Ovary (tissue), 7 donors: ENCODE measurements at regions not wholly inside any gene's neighbourhood (a gene's known extent, or its start where the extent isn't known, plus 50 kb on each side); places are given as distances from the start of the nearest gene placed in this dataset.
A peak's percentile ranks its signal among the peaks of the same experiment; 100 is the strongest.

ENCODE experiments used
- DNase-seq, 5 donors: peaks; one replicate each; pipeline ENCODE4 v3.0.0-alpha.2; 2019 to 2020
- H3K27ac ChIP-seq, 2 donors: fragments of 200-600 bp; one replicate each; pipeline versions ENCODE4 v1.5.1 to v1.8.0; 2019 to 2022
- H3K27me3 ChIP-seq: fragments of 200-600 bp; one replicate; pipeline ENCODE4 v1.8.0; 2022
- H3K36me3 ChIP-seq: fragments of 200-600 bp; sonication (generic); one replicate; pipeline ENCODE4 v1.5.1; 2019
- H3K4me1 ChIP-seq: one replicate; pipeline ENCODE4 v1.8.1; 2013; ENCODE audit warnings: mild to moderate bottlenecking, moderate library complexity; ENCODE audit not compliant: insufficient read depth
- H3K4me3 ChIP-seq: fragments of 200-600 bp; sonication (generic); one replicate; pipeline ENCODE4 v1.5.1; 2017
- H3K9me3 ChIP-seq, 2 donors: fragments of 200-600 bp in 1 of 2; sonication (generic) in 1 of 2; one replicate each; pipeline versions ENCODE4 v1.5.1 to v1.8.1; 2013 to 2019; ENCODE audit warnings: mild to moderate bottlenecking in 1 of 2, moderate library complexity in 1 of 2
- EP300 ChIP-seq: sonication (generic); formaldehyde crosslinking; IDR thresholded peaks from one replicate; pipeline ENCODE4 v1.6.1; 2017; ENCODE audit warnings: antibody characterized with exemption
- POLR2A ChIP-seq: fragments of 450-650 bp; IDR thresholded peaks from one replicate; pipeline ENCODE4 v1.6.1; 2017; ENCODE audit warnings: antibody characterized with exemption, mild to moderate bottlenecking, moderate library complexity
- WGBS, 3 donors: extraction: QIAGEN DNeasy Blood & Tissue Kit in 1 of 3; methylation state at CpG; one replicate each; pipeline versions ENCODE4 v1.1.5 to v1.1.7; 2013 to 2017; 5-methylcytosine and 5-hydroxymethylcytosine counted together
- intact Hi-C, 4 donors: fragments of 100-400 bp; cut with DNase I; formaldehyde crosslinking; loops; one replicate each; pipeline versions ENCODE4 v1.11.0 to v1.15.1; 2022 to 2023
- TF ChIP-seq, protein P1 (sequence below), 3 donors: fragments of 450-650 bp in 2 of 3; fragments of 200-600 bp in 1 of 3; IDR thresholded peaks; one replicate each; pipeline versions ENCODE4 v1.5.1 to v1.8.0; 2016 to 2022; ENCODE audit warnings: antibody characterized with exemption in 3 of 3, mild to moderate bottlenecking in 1 of 3
- donor health status: DM: no; HTN: no; CAD: no; lungs with moderate emphysema.
- donor health status: DM: no; HTN: no; CAD: no.
- donor health status: Bipolar disorder and iron deficiency.
- donor health status: DM: no; HTN: no; CAD: no.
- donor health status: DM: yes; HTN: yes; CAD: no.

DNA sequence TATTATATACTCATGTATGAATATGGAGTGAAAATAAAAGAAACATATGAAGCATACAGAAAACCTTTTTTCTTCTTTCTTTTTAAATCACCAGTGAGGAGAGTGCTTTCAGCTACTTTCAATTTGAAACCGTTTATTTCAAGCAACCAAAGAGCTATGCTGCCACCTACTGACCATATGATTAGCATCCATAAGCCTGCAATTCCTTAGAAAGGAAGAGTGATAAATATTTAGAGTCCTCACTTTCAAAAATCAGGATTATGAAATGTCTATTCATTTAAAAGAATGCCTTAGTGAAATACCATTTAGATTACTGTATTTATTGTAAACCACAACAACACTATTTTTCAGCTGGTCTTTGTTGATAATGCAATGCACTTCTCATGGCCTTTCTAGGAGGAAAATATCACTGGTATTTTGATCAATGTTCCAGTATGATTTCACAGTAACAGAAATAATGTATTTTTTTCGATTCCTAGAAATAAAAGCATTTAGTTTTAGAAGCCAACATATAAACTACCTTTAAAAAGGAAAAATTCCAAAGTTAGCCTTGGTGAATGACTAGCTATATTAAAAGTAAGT is 667.6 kb downstream of the PCDH18 start:
- H3K4me3 ChIP-seq = no peak overlapping the region
- H3K27me3 ChIP-seq = no peaks in the 10 kb centered on the region
- DNase-seq = peak in 1 of 5 donors; percentile 9
- no peak overlapping the region for H3K27ac ChIP-seq
- 2 to 4% (median 3%) methylated on average over 2 of the region's 2 CpGs for WGBS, 3 donors
- no peaks in the 10 kb centered on the region for H3K9me3 ChIP-seq
- no peaks in the 10 kb centered on the region for H3K4me1 ChIP-seq
- TF ChIP-seq, protein P1, sequence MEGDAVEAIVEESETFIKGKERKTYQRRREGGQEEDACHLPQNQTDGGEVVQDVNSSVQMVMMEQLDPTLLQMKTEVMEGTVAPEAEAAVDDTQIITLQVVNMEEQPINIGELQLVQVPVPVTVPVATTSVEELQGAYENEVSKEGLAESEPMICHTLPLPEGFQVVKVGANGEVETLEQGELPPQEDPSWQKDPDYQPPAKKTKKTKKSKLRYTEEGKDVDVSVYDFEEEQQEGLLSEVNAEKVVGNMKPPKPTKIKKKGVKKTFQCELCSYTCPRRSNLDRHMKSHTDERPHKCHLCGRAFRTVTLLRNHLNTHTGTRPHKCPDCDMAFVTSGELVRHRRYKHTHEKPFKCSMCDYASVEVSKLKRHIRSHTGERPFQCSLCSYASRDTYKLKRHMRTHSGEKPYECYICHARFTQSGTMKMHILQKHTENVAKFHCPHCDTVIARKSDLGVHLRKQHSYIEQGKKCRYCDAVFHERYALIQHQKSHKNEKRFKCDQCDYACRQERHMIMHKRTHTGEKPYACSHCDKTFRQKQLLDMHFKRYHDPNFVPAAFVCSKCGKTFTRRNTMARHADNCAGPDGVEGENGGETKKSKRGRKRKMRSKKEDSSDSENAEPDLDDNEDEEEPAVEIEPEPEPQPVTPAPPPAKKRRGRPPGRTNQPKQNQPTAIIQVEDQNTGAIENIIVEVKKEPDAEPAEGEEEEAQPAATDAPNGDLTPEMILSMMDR (IDR thresholded peaks at IDR 0.05) = peak in 2 of 3 donors; percentile 42 to 46
- no peak for TF ChIP-seq EP300
- no peaks in the 10 kb centered on the region for H3K36me3 ChIP-seq
- intact Hi-C loops = no loop called here

DNA sequence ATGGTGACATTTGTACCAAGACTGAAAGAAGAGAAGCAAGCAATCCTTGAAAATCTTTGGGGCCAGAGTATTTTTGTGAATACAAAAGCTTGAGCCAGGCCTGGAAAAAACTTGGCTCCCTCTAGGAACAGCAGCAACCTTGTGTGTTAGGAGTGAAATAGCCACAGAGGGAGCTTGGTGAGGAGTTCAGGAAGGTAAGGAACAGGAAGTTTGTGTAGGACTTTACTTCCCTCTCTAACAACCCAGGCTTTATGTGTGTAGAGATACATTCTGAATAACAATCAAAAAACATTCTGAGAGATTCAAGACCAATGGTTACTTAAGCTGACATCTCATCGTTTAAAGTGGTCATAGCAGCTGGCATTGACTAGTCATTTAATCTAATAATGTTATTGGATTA is 668.5 kb downstream of the PCDH18 start:
- H3K4me3 ChIP-seq = no peak overlapping the region
- TF ChIP-seq, protein P1 (IDR thresholded peaks at IDR 0.05) = no peak
- TF ChIP-seq EP300 (no peak), POLR2A (no peak)
- DNase-seq = no peak
- no peaks in the 10 kb centered on the region for H3K36me3 ChIP-seq
- intact Hi-C loops = no loop called here
- 45 to 68% (median 63%) methylated on average over 1 of the region's 1 CpG for WGBS, 3 donors
- no peaks in the 10 kb centered on the region for H3K9me3 ChIP-seq
- no peaks in the 10 kb centered on the region for H3K4me1 ChIP-seq
- no peak overlapping the region for H3K27ac ChIP-seq
- H3K27me3 ChIP-seq = no peaks in the 10 kb centered on the region

DNA sequence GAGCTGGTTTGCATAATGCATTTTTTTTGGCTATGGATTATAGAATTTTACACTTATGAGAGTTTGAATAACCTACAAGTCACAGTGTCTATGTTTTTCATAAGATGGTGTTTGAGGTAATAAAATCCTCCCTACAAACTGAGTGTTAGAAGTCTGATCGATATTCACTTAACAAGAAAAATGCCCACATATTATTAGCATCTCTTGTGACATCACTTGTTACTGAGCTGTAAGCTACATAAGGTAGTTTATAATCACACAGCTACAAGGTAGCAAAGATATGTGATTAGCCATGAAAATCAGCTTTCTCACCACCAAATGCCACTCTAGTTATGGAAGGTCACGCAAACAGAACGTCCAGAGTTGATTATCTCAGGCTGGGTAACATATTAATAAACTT is 669.6 kb downstream of the PCDH18 start:
- Histone ChIP-seq H3K27me3 (no peaks in the 10 kb centered on the region), H3K4me3 (no peak overlapping the region), H3K4me1 (no peaks in the 10 kb centered on the region), H3K9me3 (no peaks in the 10 kb centered on the region), H3K36me3 (no peaks in the 10 kb centered on the region), H3K27ac (no peak overlapping the region)
- intact Hi-C loops = no loop called here
- TF ChIP-seq, protein P1 (IDR thresholded peaks at IDR 0.05) = no peak
- no peak for TF ChIP-seq POLR2A
- no peak for TF ChIP-seq EP300
- no peak for DNase-seq
- 63 to 73% (median 65%) methylated on average over 3 of the region's 3 CpGs for WGBS, 3 donors

DNA sequence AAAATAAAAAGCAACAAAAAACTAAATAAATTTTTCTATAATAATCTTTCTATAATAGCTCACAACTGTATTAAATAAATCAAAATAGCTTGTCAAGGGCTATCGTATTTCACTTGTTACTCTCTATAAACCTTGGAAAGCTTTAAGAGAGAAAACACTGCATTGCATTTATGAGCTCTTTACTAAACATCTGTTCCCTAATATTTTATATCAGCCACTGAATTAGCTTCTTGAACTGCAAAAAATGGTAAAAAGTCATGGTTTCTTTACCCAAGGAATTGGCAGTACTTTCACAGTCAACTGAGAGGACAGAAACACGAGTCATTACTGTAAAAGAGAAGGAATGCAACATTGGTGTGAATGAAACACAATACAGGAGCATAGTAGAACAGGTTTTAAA is 671.2 kb downstream of the PCDH18 start:
- 4 to 13% (median 5%) methylated on average over 2 of the region's 2 CpGs for WGBS, 3 donors
- no peak for DNase-seq
- no peaks in the 10 kb centered on the region for H3K4me1 ChIP-seq
- H3K27ac ChIP-seq = no peak overlapping the region
- intact Hi-C loops = no loop called here
- TF ChIP-seq, protein P1 (IDR thresholded peaks at IDR 0.05) = no peak
- no peak for TF ChIP-seq POLR2A
- no peak for TF ChIP-seq EP300
- H3K4me3 ChIP-seq = no peak overlapping the region
- no peaks in the 10 kb centered on the region for H3K9me3 ChIP-seq
- no peaks in the 10 kb centered on the region for H3K27me3 ChIP-seq
- H3K36me3 ChIP-seq = no peaks in the 10 kb centered on the region

DNA sequence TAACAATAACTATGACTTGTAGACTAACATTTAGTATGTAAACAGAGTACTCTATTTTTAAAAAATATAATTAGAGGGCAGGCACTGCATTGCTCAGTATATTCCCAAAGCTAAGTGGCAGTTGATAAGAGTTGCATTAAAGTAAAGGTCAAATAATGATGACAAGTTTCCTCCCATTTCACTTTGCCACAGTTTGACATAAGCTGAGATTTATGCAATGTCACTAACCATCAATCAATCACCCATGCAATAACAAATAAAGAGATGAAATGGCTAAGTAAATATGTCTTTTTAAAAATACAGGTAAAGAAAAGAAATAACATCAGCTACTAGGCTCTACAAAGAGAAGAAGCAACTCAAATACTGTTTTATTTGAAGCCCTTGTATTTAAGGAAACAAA is 673.4 kb downstream of the PCDH18 start:
- Histone ChIP-seq H3K36me3 (no peaks in the 10 kb centered on the region), H3K27me3 (no peaks in the 10 kb centered on the region), H3K4me1 (no peaks in the 10 kb centered on the region), H3K27ac (no peak overlapping the region), H3K4me3 (no peak overlapping the region), H3K9me3 (no peaks in the 10 kb centered on the region)
- intact Hi-C loops = no loop called here
- no peak for TF ChIP-seq POLR2A
- TF ChIP-seq EP300 = no peak
- TF ChIP-seq, protein P1 (IDR thresholded peaks at IDR 0.05) = no peak
- DNase-seq = no peak
